MCF 10A (cell line): ENCODE measurements at regions not wholly inside any gene's neighbourhood (a gene's known extent, or its start where the extent isn't known, plus 50 kb on each side); places are given as distances from the start of the nearest gene placed in this dataset.

ENCODE experiments used
- BruUV-seq: library from RNA; stranded (reverse); fragments of 400-500 nt; replicated peaks from 2 replicates; lab custom pipeline; 2021; lab: Mats Ljungman, UMichigan
- CTCF ChIA-PET: fragments of 300-600 bp; sonication (Branson Sonifier 250); formaldehyde crosslinking; extraction: SDS; loops from one replicate; lab custom pipeline; 2021; ENCODE audit warnings: antibody characterized with exemption, inconsistent platforms; lab: Yijun Ruan, JAX
- POLR2A ChIA-PET: fragments of 300-600, 350-650 bp; sonication (Branson Sonifier 250); formaldehyde crosslinking; extraction: SDS; loops from one replicate; lab custom pipeline; 2020; ENCODE audit warnings: antibody characterized with exemption, inconsistent platforms; lab: Yijun Ruan, JAX
- DNase-seq: peaks from one replicate; pipeline ENCODE4 v3.0.0-alpha.2; 2018; ENCODE audit not compliant: unreplicated experiment
- H3K27ac Mint-ChIP-seq: one replicate; pipeline ENCODE4 v1.8.0; 2022; ENCODE audit warnings: mild to moderate bottlenecking, low read depth, mixed read lengths; ENCODE audit not compliant: unreplicated experiment
- H3K27me3 Mint-ChIP-seq: one replicate; pipeline ENCODE4 v1.8.0; 2022; ENCODE audit warnings: mixed read lengths; ENCODE audit not compliant: insufficient read depth, unreplicated experiment
- H3K36me3 Mint-ChIP-seq: one replicate; pipeline ENCODE4 v1.8.0; 2022; ENCODE audit warnings: mild to moderate bottlenecking, moderate library complexity, mixed read lengths; ENCODE audit not compliant: insufficient read depth, unreplicated experiment
- H3K4me1 Mint-ChIP-seq: one replicate; pipeline ENCODE4 v1.8.0; 2022; ENCODE audit warnings: mixed read lengths; ENCODE audit not compliant: insufficient read depth, unreplicated experiment
- H3K4me3 Mint-ChIP-seq: one replicate; pipeline ENCODE4 v1.8.0; 2022; ENCODE audit warnings: mild to moderate bottlenecking, moderate library complexity, mixed read lengths; ENCODE audit not compliant: unreplicated experiment
- H3K9me3 Mint-ChIP-seq: one replicate; pipeline ENCODE4 v1.8.0; 2022; ENCODE audit warnings: mixed read lengths; ENCODE audit not compliant: unreplicated experiment
- intact Hi-C: fragments of 100-400 bp; cut with micrococcal nuclease; formaldehyde crosslinking; loops from 2 replicates; pipeline ENCODE4 v1.14.1; 2022
- TF ChIP-seq, protein P1 (sequence below): fragments of 200-600 bp; IDR thresholded peaks from one replicate; pipeline ENCODE4 v1.8.0; 2022; ENCODE audit warnings: antibody characterized with exemption, mild to moderate bottlenecking; ENCODE audit not compliant: unreplicated experiment

DNA sequence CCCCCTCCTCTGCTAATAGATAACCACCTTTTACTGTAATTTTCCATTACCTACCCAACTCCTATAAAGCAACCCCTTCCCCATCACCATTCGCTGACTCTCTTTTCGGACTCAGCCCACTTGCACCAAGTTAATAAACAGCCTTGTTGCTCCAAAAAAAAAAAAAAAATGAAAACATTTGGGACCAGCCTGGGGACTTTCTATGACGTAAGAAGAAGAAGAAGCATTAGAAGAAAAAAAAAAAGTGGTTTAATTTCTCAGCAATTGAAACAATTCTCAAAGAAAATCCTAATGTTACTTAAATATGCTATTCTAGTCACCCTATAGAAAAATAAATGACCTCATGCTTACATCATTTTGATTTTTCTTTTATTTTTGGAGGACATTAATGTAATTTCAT is 301.5 kb upstream of the ANO3 start:
- Mint-ChIP-seq H3K4me1 (no peaks in the 10 kb centered on the region), H3K27me3 (peaks cover 34% of the 10 kb centered on the region), H3K27ac (no peak overlapping the region), H3K36me3 (no peaks in the 10 kb centered on the region), H3K4me3 (no peak overlapping the region), H3K9me3 (no peaks in the 10 kb centered on the region)
- intact Hi-C loops, result no loop called here
- POLR2A ChIA-PET, result no interaction called here
- TF ChIP-seq, protein P1, sequence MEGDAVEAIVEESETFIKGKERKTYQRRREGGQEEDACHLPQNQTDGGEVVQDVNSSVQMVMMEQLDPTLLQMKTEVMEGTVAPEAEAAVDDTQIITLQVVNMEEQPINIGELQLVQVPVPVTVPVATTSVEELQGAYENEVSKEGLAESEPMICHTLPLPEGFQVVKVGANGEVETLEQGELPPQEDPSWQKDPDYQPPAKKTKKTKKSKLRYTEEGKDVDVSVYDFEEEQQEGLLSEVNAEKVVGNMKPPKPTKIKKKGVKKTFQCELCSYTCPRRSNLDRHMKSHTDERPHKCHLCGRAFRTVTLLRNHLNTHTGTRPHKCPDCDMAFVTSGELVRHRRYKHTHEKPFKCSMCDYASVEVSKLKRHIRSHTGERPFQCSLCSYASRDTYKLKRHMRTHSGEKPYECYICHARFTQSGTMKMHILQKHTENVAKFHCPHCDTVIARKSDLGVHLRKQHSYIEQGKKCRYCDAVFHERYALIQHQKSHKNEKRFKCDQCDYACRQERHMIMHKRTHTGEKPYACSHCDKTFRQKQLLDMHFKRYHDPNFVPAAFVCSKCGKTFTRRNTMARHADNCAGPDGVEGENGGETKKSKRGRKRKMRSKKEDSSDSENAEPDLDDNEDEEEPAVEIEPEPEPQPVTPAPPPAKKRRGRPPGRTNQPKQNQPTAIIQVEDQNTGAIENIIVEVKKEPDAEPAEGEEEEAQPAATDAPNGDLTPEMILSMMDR, result no peak
- CTCF ChIA-PET, result no interaction called here
- BruUV-seq, result no TSS peak
- DNase-seq, result no peak

DNA sequence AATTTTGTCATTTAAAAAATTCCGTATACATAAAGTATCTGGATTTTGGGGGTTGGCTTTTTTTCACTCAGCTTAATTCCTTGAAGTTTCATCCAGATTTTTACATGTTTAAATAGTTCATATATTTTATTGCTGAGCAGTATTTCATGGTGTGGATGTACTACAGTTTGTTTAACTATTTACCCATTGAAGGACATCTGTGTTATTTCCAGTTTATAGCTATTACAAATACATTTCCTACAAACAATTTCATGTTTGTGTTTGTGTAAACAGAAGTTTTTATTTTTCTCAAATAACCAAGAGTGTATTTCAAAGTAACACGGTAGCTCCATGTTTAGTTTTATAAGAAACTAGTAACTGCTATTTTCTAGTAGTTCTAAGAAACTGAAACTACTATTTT is 299.7 kb upstream of the ANO3 start:
- no TSS peak for BruUV-seq
- H3K27me3 Mint-ChIP-seq, result peaks cover 34% of the 10 kb centered on the region
- no peaks in the 10 kb centered on the region for H3K36me3 Mint-ChIP-seq
- POLR2A ChIA-PET, result interaction anchor here (0.7 kb wide), 1 partner anchor 42 kb away, joined by 3 read pairs; no protein-coding TSS in a partner anchor
- H3K27ac Mint-ChIP-seq, result no peak overlapping the region
- H3K4me3 Mint-ChIP-seq, result no peak overlapping the region
- no peaks in the 10 kb centered on the region for H3K4me1 Mint-ChIP-seq
- no peaks in the 10 kb centered on the region for H3K9me3 Mint-ChIP-seq
- intact Hi-C loops, result no loop called here
- CTCF ChIA-PET, result no interaction called here
- no peak for DNase-seq
- TF ChIP-seq, protein P1, result no peak

DNA sequence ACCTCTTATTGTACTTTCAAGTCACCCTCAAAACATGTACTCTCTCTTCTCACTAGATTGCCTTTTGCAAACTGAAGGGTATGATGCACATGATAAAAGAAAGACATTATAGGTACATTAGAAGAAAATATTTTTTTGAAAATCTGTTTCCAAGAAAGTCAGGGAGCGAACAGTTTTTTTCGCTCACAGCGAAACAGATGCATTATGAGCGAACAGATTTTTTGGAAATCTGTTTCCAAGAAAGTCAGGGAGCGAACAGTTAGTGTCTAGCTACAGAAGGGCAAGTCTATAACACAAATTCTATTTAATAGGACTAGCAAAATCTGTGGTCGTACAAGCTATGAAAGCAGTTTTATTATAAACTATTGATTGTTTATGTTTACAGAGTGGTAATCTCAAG is 296.2 kb upstream of the ANO3 start:
- TF ChIP-seq, protein P1, result no peak
- Mint-ChIP-seq H3K4me3 (no peak overlapping the region), H3K27me3 (peaks cover 59% of the 10 kb centered on the region), H3K9me3 (no peaks in the 10 kb centered on the region), H3K4me1 (no peaks in the 10 kb centered on the region), H3K27ac (no peak overlapping the region), H3K36me3 (no peaks in the 10 kb centered on the region)
- BruUV-seq, result no TSS peak
- no peak for DNase-seq
- ChIA-PET CTCF (no interaction called here), POLR2A (no interaction called here)
- intact Hi-C loops, result no loop called here

DNA sequence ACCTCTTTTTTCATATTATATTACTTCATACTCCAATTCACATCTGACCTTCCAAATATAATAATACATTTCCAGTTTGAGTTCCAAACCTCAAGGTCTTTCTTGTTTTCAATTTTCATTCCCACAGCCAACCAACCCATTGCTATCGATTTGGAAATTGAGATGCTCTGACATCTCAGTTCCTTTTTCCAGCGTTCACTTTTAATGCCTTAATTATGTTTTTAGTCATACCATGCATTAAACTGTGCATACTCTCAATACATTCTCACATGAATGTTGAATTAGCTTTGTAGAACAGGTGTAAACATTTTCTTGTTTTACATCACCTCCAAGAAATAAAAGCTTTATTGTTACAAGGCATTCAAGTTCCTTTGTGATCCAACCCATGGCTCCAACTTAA is 294.2 kb upstream of the ANO3 start:
- ChIA-PET POLR2A (interaction anchor here (0.5 to 0.8 kb wide), 2 partner anchors 14 to 187 kb away, joined by 3 to 5 read pairs; no protein-coding TSS in a partner anchor), CTCF (no interaction called here)
- BruUV-seq, result no TSS peak
- no peak for DNase-seq
- H3K4me3 Mint-ChIP-seq, result no peak overlapping the region
- H3K36me3 Mint-ChIP-seq, result no peaks in the 10 kb centered on the region
- no peaks in the 10 kb centered on the region for H3K4me1 Mint-ChIP-seq
- no peak overlapping the region for H3K27ac Mint-ChIP-seq
- TF ChIP-seq, protein P1, result no peak
- H3K9me3 Mint-ChIP-seq, result no peaks in the 10 kb centered on the region
- H3K27me3 Mint-ChIP-seq, result peaks cover 67% of the 10 kb centered on the region
- intact Hi-C loops, result no loop called here
